K562 (cell line): ENCODE measurements at regions not wholly inside any gene's neighbourhood (a gene's known extent, or its start where the extent isn't known, plus 50 kb on each side); places are given as distances from the start of the nearest gene placed in this dataset.

Source experiments
- ATAC-seq: fragments of 200-7000 bp; cut with Tn5 transposase; 3 replicates; pipeline ENCODE4 v1.9.1; 2020; ENCODE audit warnings: moderate library complexity
- BruUV-seq: library from RNA; stranded (reverse); fragments of 400-500 nt; replicated peaks from 2 replicates; lab custom pipeline; 2021; lab: Mats Ljungman, UMichigan
- CTCF ChIA-PET: fragments of 300-600 bp; formaldehyde crosslinking; extraction: SDS; loops from one replicate; lab custom pipeline; 2021; ENCODE audit warnings: low intra/inter-chr PET ratio; lab: Yijun Ruan, JAX
- POLR2A ChIA-PET: fragments of 300-600, 350-650 bp; sonication (Branson Sonifier 250); formaldehyde crosslinking; extraction: SDS; loops from one replicate; lab custom pipeline; 2021; ENCODE audit warnings: antibody characterized with exemption, inconsistent platforms; lab: Yijun Ruan, JAX
- DNase-seq, 4 experiments: peaks; one replicate each; pipeline versions ENCODE4 v3.0.0 to v3.0.0-alpha.2; 2011 to 2018; ENCODE audit warnings: low spot score in 3 of 4, mixed read lengths in 3 of 4; ENCODE audit errors: extremely low read depth in 1 of 4
- FAIRE-seq: peaks from 2 replicates; lab custom pipeline; 2011; peaks lifted over from hg19 to GRCh38; lab: Jason Lieb, UNC
- H2AFZ ChIP-seq: 2 replicates; pipeline ENCODE4 v1.6.0; 2011; ENCODE audit warnings: low read depth, low read length, control low read depth, inconsistent platforms
- H3K27ac ChIP-seq: fragments of 200-600 bp; 3 replicates; pipeline ENCODE4 v1.8.0; 2011; ENCODE audit warnings: low read depth, mild to moderate bottlenecking, control low read depth, inconsistent platforms, low read length, moderate library complexity, mixed read lengths; ENCODE audit errors: extremely low read depth
- H3K27me3 ChIP-seq, 2 experiments: fragments of 300-600 bp in 1 of 2; 2 replicates in 1 of 2; 3 replicates in 1 of 2; pipeline versions ENCODE4 v1.6.0 to v1.8.0; 2011; ENCODE audit warnings: inconsistent platforms in 2 of 2, low read length in 2 of 2, mild to moderate bottlenecking in 1 of 2, mixed read lengths in 1 of 2, moderate library complexity in 1 of 2; ENCODE audit not compliant: control insufficient read depth in 2 of 2, insufficient read depth in 2 of 2
- H3K36me3 ChIP-seq: fragments of 300-600 bp; 3 replicates; pipeline ENCODE4 v1.8.0; 2011; ENCODE audit warnings: mild to moderate bottlenecking, low read length, inconsistent platforms; ENCODE audit not compliant: control insufficient read depth, insufficient read depth
- H3K4me1 ChIP-seq, 2 experiments: fragments of 200-600 bp in 1 of 2; replicated peaks in 1 of 2; 2 replicates in 1 of 2; 3 replicates in 1 of 2; pipeline versions ENCODE4 v1.5.1 to v1.8.0; 2011; ENCODE audit warnings: inconsistent platforms in 2 of 2, low read length in 2 of 2, mild to moderate bottlenecking in 1 of 2, mixed read lengths in 1 of 2, moderate library complexity in 1 of 2; ENCODE audit not compliant: control insufficient read depth in 2 of 2, insufficient read depth in 2 of 2
- H3K4me2 ChIP-seq: 2 replicates; pipeline ENCODE4 v1.6.1; 2011; ENCODE audit warnings: low read length, control low read depth, inconsistent platforms, mixed read lengths; ENCODE audit not compliant: insufficient read depth
- H3K4me3 ChIP-seq: fragments of 200-600 bp; sonication (generic), shearing (Covaris generic); 2 replicates; pipeline ENCODE4 v1.5.1; 2016; ENCODE audit warnings: control low read depth, inconsistent platforms
- H3K79me2 ChIP-seq: fragments of 200-600 bp; 3 replicates; pipeline ENCODE4 v1.8.0; 2011; ENCODE audit warnings: low read length, inconsistent platforms; ENCODE audit not compliant: control insufficient read depth, insufficient read depth
- H3K9ac ChIP-seq, 2 experiments: 2 replicates each; pipeline versions ENCODE4 v1.6.0 to v1.6.1; 2011; ENCODE audit warnings: low read depth in 2 of 2, low read length in 2 of 2, control low read depth in 1 of 2, inconsistent platforms in 1 of 2, mild to moderate bottlenecking in 1 of 2, mixed read lengths in 1 of 2; ENCODE audit not compliant: insufficient read depth in 1 of 2
- H3K9me1 ChIP-seq: one replicate; pipeline ENCODE4 v1.6.0; 2011; ENCODE audit warnings: inconsistent platforms, mild to moderate bottlenecking, low read length, moderate library complexity; ENCODE audit not compliant: control insufficient read depth, insufficient read depth
- H3K9me3 ChIP-seq: replicated peaks from 2 replicates; pipeline ENCODE4 v1.5.1; 2011; ENCODE audit warnings: low read depth, low read length, inconsistent platforms; ENCODE audit not compliant: control insufficient read depth, insufficient read depth
- H4K20me1 ChIP-seq: replicated peaks from 2 replicates; pipeline ENCODE4 v1.6.1; 2011; ENCODE audit warnings: low read length, inconsistent platforms, mixed read lengths; ENCODE audit not compliant: control insufficient read depth, insufficient read depth
- BACH1 ChIP-seq: fragments of 200-800 bp; sonication (Bioruptor generic); IDR thresholded peaks from 2 replicates; pipeline ENCODE4 v1.6.1; 2016; ENCODE audit warnings: missing genetic modification characterization, missing compliant biosample characterization
- EHMT2 ChIP-seq: fragments of 450-650 bp; IDR thresholded peaks from 2 replicates; pipeline ENCODE4 v1.6.1; 2018; ENCODE audit warnings: antibody characterized with exemption
- HNRNPL ChIP-seq: fragments of 200-400 bp; formaldehyde crosslinking; IDR thresholded peaks from 2 replicates; pipeline ENCODE4 v1.6.1; 2017; ENCODE audit warnings: low read depth, mild to moderate bottlenecking, low read length
- NELFE ChIP-seq: IDR thresholded peaks from 2 replicates; pipeline ENCODE4 v1.6.1; 2011; ENCODE audit warnings: mild to moderate bottlenecking; ENCODE audit not compliant: insufficient read depth, insufficient read length
- RAD21 ChIP-seq, 2 experiments: fragments of 250-450 bp in 1 of 2; fragments of 450-650 bp in 1 of 2; sonication (Bioruptor Pico) in 1 of 2; formaldehyde crosslinking in 1 of 2; IDR thresholded peaks in 1 of 2; conservative IDR thresholded peaks in 1 of 2; 2 replicates each; pipeline versions ENCODE4 v1.4.0 to v1.8.0; 2020 to 2022; ENCODE audit warnings: mild to moderate bottlenecking in 2 of 2, moderate library complexity in 1 of 2
- TAF7 ChIP-seq: fragments of 450-650 bp; IDR thresholded peaks from 2 replicates; pipeline ENCODE4 v1.6.1; 2016; ENCODE audit warnings: missing genetic modification characterization, missing compliant biosample characterization
- WGBS: fragments of 100-300 bp; shearing (Covaris generic); methylation state at CpG from one replicate; pipeline ENCODE4 v1.1.6; 2016; ENCODE audit warnings: low coverage, mixed read lengths; ENCODE audit not compliant: insufficient coverage; ENCODE audit errors: missing lambda C conversion rate; 5-methylcytosine and 5-hydroxymethylcytosine counted together
- in situ Hi-C: fragments of 300-500 bp; cut with MboI; formaldehyde crosslinking; loops from 4 replicates; pipeline ENCODE4 v1.15.0; 2018; ENCODE audit warnings: inconsistent platforms, mixed read lengths
- intact Hi-C: fragments of 100-400 bp; cut with micrococcal nuclease; formaldehyde crosslinking; loops from 2 replicates; pipeline ENCODE4 v1.14.2; 2022
- TF ChIP-seq, protein P1 (sequence below): sonication (generic); formaldehyde crosslinking; IDR thresholded peaks from 2 replicates; pipeline ENCODE4 v1.8.1; 2023; ENCODE audit warnings: mild to moderate bottlenecking, missing genetic modification reagents, moderate library complexity
- TF ChIP-seq, protein P2 (sequence below), 3 experiments: IDR thresholded peaks in 2 of 3; conservative IDR thresholded peaks in 1 of 3; 2 replicates each; pipeline ENCODE4 v1.5.1; 2011 to 2012; ENCODE audit warnings: low read length in 3 of 3, mild to moderate bottlenecking in 3 of 3, control low read depth in 2 of 3, improper control_type of control experiment in 1 of 3, inconsistent platforms in 1 of 3, low read depth in 1 of 3, mixed read lengths in 1 of 3, moderate library complexity in 1 of 3; ENCODE audit not compliant: insufficient read depth in 2 of 3
- TF ChIP-seq, protein P3 (sequence below): fragments of 450-650 bp; formaldehyde crosslinking; IDR thresholded peaks from 2 replicates; pipeline ENCODE4 v1.4.0; 2022; ENCODE audit warnings: missing genetic modification characterization

GRCh38 chr1:118306851-118307250 is 121.8 kb upstream of the SPAG17 start (continued):
- TF ChIP-seq NELFE (no peak), BACH1 (tag) (no peak), TAF7 (tag) (no peak)
- TF ChIP-seq, protein P1, sequence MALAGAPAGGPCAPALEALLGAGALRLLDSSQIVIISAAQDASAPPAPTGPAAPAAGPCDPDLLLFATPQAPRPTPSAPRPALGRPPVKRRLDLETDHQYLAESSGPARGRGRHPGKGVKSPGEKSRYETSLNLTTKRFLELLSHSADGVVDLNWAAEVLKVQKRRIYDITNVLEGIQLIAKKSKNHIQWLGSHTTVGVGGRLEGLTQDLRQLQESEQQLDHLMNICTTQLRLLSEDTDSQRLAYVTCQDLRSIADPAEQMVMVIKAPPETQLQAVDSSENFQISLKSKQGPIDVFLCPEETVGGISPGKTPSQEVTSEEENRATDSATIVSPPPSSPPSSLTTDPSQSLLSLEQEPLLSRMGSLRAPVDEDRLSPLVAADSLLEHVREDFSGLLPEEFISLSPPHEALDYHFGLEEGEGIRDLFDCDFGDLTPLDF (CRISPR knock-in tag): no peak

- CTCF ChIA-PET: no interaction called here
- in situ Hi-C loops: no loop called here
- H3K27ac ChIP-seq: no peak overlapping the region
- H3K4me2 ChIP-seq: no peak overlapping the region
- intact Hi-C loops: loop anchor here (5.0 kb wide), 1 partner anchor 143 kb away; no protein-coding TSS in a partner anchor
- H3K9ac ChIP-seq: no peak overlapping the region
- POLR2A ChIA-PET: no interaction called here
- 1% methylated on average over 4 of the region's 4 CpGs for whole genome bisulfite sequencing
- FAIRE-seq: no peak
- no peak overlapping the region for H2AFZ ChIP-seq
- no peaks in the 10 kb centered on the region for H3K9me3 ChIP-seq
- peak; percentile 38 to 64; a peak in 3 of 4 replicates for TF ChIP-seq RAD21 (CRISPR knock-in tag; conservative IDR thresholded peaks at IDR 0.05 in 1 of 2, IDR thresholded peaks at IDR 0.05 in 1 of 2)
- TF ChIP-seq, protein P2, sequence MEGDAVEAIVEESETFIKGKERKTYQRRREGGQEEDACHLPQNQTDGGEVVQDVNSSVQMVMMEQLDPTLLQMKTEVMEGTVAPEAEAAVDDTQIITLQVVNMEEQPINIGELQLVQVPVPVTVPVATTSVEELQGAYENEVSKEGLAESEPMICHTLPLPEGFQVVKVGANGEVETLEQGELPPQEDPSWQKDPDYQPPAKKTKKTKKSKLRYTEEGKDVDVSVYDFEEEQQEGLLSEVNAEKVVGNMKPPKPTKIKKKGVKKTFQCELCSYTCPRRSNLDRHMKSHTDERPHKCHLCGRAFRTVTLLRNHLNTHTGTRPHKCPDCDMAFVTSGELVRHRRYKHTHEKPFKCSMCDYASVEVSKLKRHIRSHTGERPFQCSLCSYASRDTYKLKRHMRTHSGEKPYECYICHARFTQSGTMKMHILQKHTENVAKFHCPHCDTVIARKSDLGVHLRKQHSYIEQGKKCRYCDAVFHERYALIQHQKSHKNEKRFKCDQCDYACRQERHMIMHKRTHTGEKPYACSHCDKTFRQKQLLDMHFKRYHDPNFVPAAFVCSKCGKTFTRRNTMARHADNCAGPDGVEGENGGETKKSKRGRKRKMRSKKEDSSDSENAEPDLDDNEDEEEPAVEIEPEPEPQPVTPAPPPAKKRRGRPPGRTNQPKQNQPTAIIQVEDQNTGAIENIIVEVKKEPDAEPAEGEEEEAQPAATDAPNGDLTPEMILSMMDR (IDR thresholded peaks at IDR 0.05 in 2 of 3, conservative IDR thresholded peaks at IDR 0.05 in 1 of 3; ENCODE audit: insufficient read depth in 2 of 3, low read depth in 1 of 3, low read length in 3 of 3): peak in 1 of 3 experiments; percentile 7; a peak in 1 of 6 replicates
- no peak for TF ChIP-seq HNRNPL
- TF ChIP-seq, protein P3, sequence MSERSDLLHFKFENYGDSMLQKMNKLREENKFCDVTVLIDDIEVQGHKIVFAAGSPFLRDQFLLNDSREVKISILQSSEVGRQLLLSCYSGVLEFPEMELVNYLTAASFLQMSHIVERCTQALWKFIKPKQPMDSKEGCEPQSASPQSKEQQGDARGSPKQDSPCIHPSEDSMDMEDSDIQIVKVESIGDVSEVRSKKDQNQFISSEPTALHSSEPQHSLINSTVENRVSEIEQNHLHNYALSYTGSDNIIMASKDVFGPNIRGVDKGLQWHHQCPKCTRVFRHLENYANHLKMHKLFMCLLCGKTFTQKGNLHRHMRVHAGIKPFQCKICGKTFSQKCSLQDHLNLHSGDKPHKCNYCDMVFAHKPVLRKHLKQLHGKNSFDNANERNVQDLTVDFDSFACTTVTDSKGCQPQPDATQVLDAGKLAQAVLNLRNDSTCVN (CRISPR knock-in tag): no peak
- no peak for TF ChIP-seq EHMT2
- TF ChIP-seq, all 486 proteins: peak for 2
- Histone ChIP-seq H4K20me1 (no peaks in the 10 kb centered on the region), H3K9me1 (no peaks in the 10 kb centered on the region), H3K4me3 (no peak overlapping the region), H3K27me3 (no peaks in the 10 kb centered on the region), H3K4me1 (no peaks in the 10 kb centered on the region), H3K79me2 (no peaks in the 10 kb centered on the region), H3K36me3 (no peaks in the 10 kb centered on the region)
- no TSS peak for BruUV-seq
- ATAC-seq: 0 out of 3 replicates have a peak, but pooled peaks have one; percentile 41
- no peak for DNase-seq
These were observed 119.8 kb upstream of the SPAG17 start for GRCh38 chr1:118304722-118305359.
